ENCODE measurements at regions not wholly inside any gene's neighbourhood (a gene's known extent, or its start where the extent isn't known, plus 50 kb on each side); places are given as distances from the start of the nearest gene placed in this dataset.

GRCh38 chr9:73011956-73012355 is 59.1 kb upstream of the ALDH1A1 start:
- DNase-seq (ENCODE audit: low spot score), result no peak

- peak; percentile 42 for DNase-seq (ENCODE audit: low spot score)
Observed at GRCh38 chr9:73011181-73011750, 58.4 kb upstream of the ALDH1A1 start.

GRCh38 chr9:73009649-73010288 is 56.9 kb upstream of the ALDH1A1 start:
- DNase-seq (ENCODE audit: low spot score), result no peak

- DNase-seq (ENCODE audit: low spot score), result no peak
Observed at GRCh38 chr9:73007966-73008672, 55.3 kb upstream of the ALDH1A1 start.

- DNase-seq (ENCODE audit: low spot score), result no peak
Observed at GRCh38 chr9:73006986-73007385, 54.1 kb upstream of the ALDH1A1 start.
